ENCODE measurements at regions not wholly inside any gene's neighbourhood (a gene's known extent, or its start where the extent isn't known, plus 50 kb on each side); places are given as distances from the start of the nearest gene placed in this dataset.

DNA sequence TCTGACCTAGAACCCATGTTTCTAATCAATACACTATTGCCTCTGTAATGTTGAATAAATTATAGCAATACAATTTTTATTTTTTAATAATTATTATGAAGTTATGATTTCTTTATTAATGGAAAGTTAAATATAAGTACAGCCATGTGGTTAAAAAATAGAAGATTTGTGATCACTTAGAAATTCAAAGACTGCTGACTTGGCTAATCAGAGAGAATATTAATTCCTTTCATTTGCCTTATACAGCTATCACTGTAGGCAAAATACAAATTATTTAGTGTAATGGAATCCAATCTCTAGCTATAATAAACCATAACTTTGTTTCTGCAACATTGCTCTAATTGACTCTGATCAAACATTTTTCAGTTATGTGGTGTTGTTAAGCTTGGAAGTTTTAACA lies 255.0 kb upstream of the TAS2R1 start:
- TF ChIP-seq, protein P1, sequence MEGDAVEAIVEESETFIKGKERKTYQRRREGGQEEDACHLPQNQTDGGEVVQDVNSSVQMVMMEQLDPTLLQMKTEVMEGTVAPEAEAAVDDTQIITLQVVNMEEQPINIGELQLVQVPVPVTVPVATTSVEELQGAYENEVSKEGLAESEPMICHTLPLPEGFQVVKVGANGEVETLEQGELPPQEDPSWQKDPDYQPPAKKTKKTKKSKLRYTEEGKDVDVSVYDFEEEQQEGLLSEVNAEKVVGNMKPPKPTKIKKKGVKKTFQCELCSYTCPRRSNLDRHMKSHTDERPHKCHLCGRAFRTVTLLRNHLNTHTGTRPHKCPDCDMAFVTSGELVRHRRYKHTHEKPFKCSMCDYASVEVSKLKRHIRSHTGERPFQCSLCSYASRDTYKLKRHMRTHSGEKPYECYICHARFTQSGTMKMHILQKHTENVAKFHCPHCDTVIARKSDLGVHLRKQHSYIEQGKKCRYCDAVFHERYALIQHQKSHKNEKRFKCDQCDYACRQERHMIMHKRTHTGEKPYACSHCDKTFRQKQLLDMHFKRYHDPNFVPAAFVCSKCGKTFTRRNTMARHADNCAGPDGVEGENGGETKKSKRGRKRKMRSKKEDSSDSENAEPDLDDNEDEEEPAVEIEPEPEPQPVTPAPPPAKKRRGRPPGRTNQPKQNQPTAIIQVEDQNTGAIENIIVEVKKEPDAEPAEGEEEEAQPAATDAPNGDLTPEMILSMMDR (IDR thresholded peaks at IDR 0.05), result no peak
- TF ChIP-seq POLR2AphosphoS5 (IDR thresholded peaks at IDR 0.05) (no peak), POLR2A (IDR thresholded peaks at IDR 0.05) (no peak)
